GM12878 (cell line): ENCODE measurements at regions not wholly inside any gene's neighbourhood (a gene's known extent, or its start where the extent isn't known, plus 50 kb on each side); places are given as distances from the start of the nearest gene placed in this dataset.

Experiments used
- EP300 ChIP-seq, 2 experiments: fragments of 150-350 bp in 1 of 2; IDR thresholded peaks; 2 replicates each; pipeline ENCODE4 v1.6.1; 2011 to 2012; ENCODE audit warnings: low read depth in 2 of 2, low read length in 2 of 2, borderline replicate concordance in 1 of 2, improper control_type of control experiment in 1 of 2, inconsistent platforms in 1 of 2; ENCODE audit not compliant: control insufficient read depth in 1 of 2
- FOXK2 ChIP-seq: fragments of 450-650 bp; IDR thresholded peaks from 2 replicates; pipeline ENCODE4 v1.6.1; 2017; ENCODE audit warnings: mild to moderate bottlenecking, moderate library complexity
- RAD21 ChIP-seq: IDR thresholded peaks from 2 replicates; pipeline ENCODE4 v1.6.1; 2011; ENCODE audit warnings: mild to moderate bottlenecking, low read depth, low read length, moderate library complexity; ENCODE audit not compliant: insufficient read depth
- SIX5 ChIP-seq: IDR thresholded peaks from 2 replicates; pipeline ENCODE4 v1.6.1; 2011; ENCODE audit warnings: mild to moderate bottlenecking, low read depth, low read length, moderate library complexity; ENCODE audit not compliant: severe bottlenecking
- SMC3 ChIP-seq: IDR thresholded peaks from 2 replicates; pipeline ENCODE4 v1.6.1; 2011; ENCODE audit warnings: low read length, improper control_type of control experiment, borderline replicate concordance
- TAF1 ChIP-seq: IDR thresholded peaks from 2 replicates; pipeline ENCODE4 v1.6.1; 2011; ENCODE audit warnings: mild to moderate bottlenecking, low read depth, low read length, borderline replicate concordance
- TF ChIP-seq, protein P1 (sequence below): IDR thresholded peaks from 2 replicates; pipeline ENCODE4 v1.6.1; 2012; ENCODE audit warnings: low read depth, low read length, improper control_type of control experiment
- TF ChIP-seq, protein P2 (sequence below), 3 experiments: IDR thresholded peaks in 2 of 3; conservative IDR thresholded peaks in 1 of 3; 2 replicates each; pipeline ENCODE4 v1.5.1; 2011; ENCODE audit warnings: low read depth in 3 of 3, low read length in 3 of 3, mild to moderate bottlenecking in 3 of 3, control low read depth in 2 of 3, moderate library complexity in 2 of 3, inconsistent platforms in 1 of 3, mixed read lengths in 1 of 3; ENCODE audit not compliant: control insufficient read depth in 2 of 3, insufficient read depth in 1 of 3; ENCODE audit errors: extremely low read depth in 1 of 3

DNA sequence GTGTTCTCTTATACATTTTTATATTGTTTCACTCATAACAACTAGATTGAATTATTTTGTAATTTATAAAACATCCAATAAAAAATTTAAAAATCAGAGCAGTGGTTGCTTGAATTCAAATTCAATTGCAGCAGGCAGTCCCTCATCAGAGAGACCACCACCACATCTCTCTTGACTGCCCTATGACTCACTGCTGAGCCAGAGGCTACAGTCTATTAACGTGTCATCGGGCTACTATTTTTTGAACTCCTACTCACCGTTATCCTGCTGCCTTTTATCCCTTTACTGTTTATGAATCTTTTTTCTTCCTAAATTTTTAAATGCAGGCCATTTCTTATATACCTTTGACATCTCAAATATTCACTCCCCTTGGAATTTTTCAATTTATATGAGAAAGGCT is 144.7 kb downstream of the BARHL2 start:
- TF ChIP-seq EP300 (IDR thresholded peaks at IDR 0.05; ENCODE audit: borderline replicate concordance in 1 of 2, control insufficient read depth in 1 of 2, low read depth in 2 of 2, low read length in 2 of 2) (no peak), RAD21 (no peak), TAF1 (no peak), FOXK2 (no peak), SMC3 (no peak), SIX5 (no peak)
- TF ChIP-seq, protein P1, sequence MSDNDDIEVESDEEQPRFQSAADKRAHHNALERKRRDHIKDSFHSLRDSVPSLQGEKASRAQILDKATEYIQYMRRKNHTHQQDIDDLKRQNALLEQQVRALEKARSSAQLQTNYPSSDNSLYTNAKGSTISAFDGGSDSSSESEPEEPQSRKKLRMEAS: no peak
- TF ChIP-seq, protein P2, sequence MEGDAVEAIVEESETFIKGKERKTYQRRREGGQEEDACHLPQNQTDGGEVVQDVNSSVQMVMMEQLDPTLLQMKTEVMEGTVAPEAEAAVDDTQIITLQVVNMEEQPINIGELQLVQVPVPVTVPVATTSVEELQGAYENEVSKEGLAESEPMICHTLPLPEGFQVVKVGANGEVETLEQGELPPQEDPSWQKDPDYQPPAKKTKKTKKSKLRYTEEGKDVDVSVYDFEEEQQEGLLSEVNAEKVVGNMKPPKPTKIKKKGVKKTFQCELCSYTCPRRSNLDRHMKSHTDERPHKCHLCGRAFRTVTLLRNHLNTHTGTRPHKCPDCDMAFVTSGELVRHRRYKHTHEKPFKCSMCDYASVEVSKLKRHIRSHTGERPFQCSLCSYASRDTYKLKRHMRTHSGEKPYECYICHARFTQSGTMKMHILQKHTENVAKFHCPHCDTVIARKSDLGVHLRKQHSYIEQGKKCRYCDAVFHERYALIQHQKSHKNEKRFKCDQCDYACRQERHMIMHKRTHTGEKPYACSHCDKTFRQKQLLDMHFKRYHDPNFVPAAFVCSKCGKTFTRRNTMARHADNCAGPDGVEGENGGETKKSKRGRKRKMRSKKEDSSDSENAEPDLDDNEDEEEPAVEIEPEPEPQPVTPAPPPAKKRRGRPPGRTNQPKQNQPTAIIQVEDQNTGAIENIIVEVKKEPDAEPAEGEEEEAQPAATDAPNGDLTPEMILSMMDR (IDR thresholded peaks at IDR 0.05 in 2 of 3, conservative IDR thresholded peaks at IDR 0.05 in 1 of 3; ENCODE audit: control insufficient read depth in 2 of 3, extremely low read depth in 1 of 3, insufficient read depth in 1 of 3, low read depth in 3 of 3, low read length in 3 of 3): no peak
